H1 (cell line): ENCODE measurements at regions not wholly inside any gene's neighbourhood (a gene's known extent, or its start where the extent isn't known, plus 50 kb on each side); places are given as distances from the start of the nearest gene placed in this dataset.

Experiments
- CTCF ChIA-PET: fragments of 300-600 bp; sonication (Branson Sonifier 250); formaldehyde crosslinking; loops from one replicate; lab custom pipeline; 2021; ENCODE audit not compliant: partially characterized antibody; lab: Charles Lee
- POLR2A ChIA-PET: fragments of 300-600 bp; sonication (Branson Sonifier 250); formaldehyde crosslinking; loops from one replicate; lab custom pipeline; 2021; ENCODE audit warnings: inconsistent platforms; ENCODE audit not compliant: partially characterized antibody; lab: Charles Lee
- DNase-seq, 2 experiments: peaks; one replicate each; pipeline versions ENCODE4 v3.0.0 to v3.0.0-alpha.2; 2010 to 2022; ENCODE audit warnings: low spot score in 2 of 2, low read depth in 1 of 2, mixed read lengths in 1 of 2
- FAIRE-seq: peaks from 2 replicates; lab custom pipeline; 2011; peaks lifted over from hg19 to GRCh38; lab: Jason Lieb, UNC
- H2AFZ ChIP-seq: 2 replicates; pipeline ENCODE4 v1.8.1; 2012; ENCODE audit warnings: low read length, inconsistent platforms
- H2AK5ac ChIP-seq: 2 replicates; pipeline ENCODE4 v1.6.1; 2013; ENCODE audit warnings: low read depth, low read length
- H2BK120ac ChIP-seq: replicated peaks from 2 replicates; pipeline ENCODE3; 2013; ENCODE audit warnings: low read depth, low read length, inconsistent platforms
- H2BK12ac ChIP-seq: 2 replicates; pipeline ENCODE4 v1.6.1; 2013; ENCODE audit warnings: low read depth, low read length
- H2BK15ac ChIP-seq: 2 replicates; pipeline ENCODE4 v1.6.1; 2013; ENCODE audit warnings: low read length
- H2BK20ac ChIP-seq: 2 replicates; pipeline ENCODE4 v1.6.1; 2013; ENCODE audit warnings: low read length
- H2BK5ac ChIP-seq: 2 replicates; pipeline ENCODE4 v1.6.1; 2013; ENCODE audit warnings: low read depth, low read length
- H3K14ac ChIP-seq: 2 replicates; pipeline ENCODE4 v1.6.1; 2013; ENCODE audit warnings: inconsistent platforms; ENCODE audit not compliant: insufficient read length
- H3K18ac ChIP-seq: 2 replicates; pipeline ENCODE4 v1.6.1; 2013; ENCODE audit warnings: low read length; ENCODE audit errors: extremely low read depth
- H3K23ac ChIP-seq: 2 replicates; pipeline ENCODE4 v1.6.1; 2013; ENCODE audit warnings: inconsistent platforms; ENCODE audit not compliant: insufficient read length
- H3K23me2 ChIP-seq: 2 replicates; pipeline ENCODE4 v1.6.1; 2013; ENCODE audit warnings: low read depth, low read length
- H3K27ac ChIP-seq: 2 replicates; pipeline ENCODE4 v1.6.1; 2011; ENCODE audit warnings: low read depth, low read length, inconsistent platforms
- H3K27me3 ChIP-seq, 4 experiments: replicated peaks in 1 of 4; 1 replicate in 1 of 4; 2 replicates in 3 of 4; pipeline versions ENCODE4 v1.6.1 to v1.8.1; 2011 to 2013; ENCODE audit warnings: low read length in 3 of 4, mild to moderate bottlenecking in 3 of 4, inconsistent platforms in 2 of 4, mixed read lengths in 2 of 4, moderate library complexity in 1 of 4; ENCODE audit not compliant: control insufficient read depth in 3 of 4, insufficient read depth in 3 of 4; ENCODE audit errors: extremely low read depth in 1 of 4
- H3K36me3 ChIP-seq, 4 experiments: 2 replicates each; pipeline versions ENCODE4 v1.6.1 to v1.8.1; 2011 to 2013; ENCODE audit warnings: mild to moderate bottlenecking in 4 of 4, low read length in 3 of 4, moderate library complexity in 2 of 4, control low read depth in 1 of 4, inconsistent platforms in 1 of 4; ENCODE audit not compliant: insufficient read depth in 4 of 4, control insufficient read depth in 2 of 4
- H3K4ac ChIP-seq: replicated peaks from 2 replicates; pipeline ENCODE3; 2013; ENCODE audit warnings: low read length, low read depth, mixed read lengths, inconsistent platforms; ENCODE audit not compliant: insufficient read length
- H3K4me1 ChIP-seq, 4 experiments: replicated peaks in 1 of 4; 1 replicate in 1 of 4; 2 replicates in 3 of 4; pipeline versions ENCODE4 v1.6.1 to v1.8.1; 2011 to 2013; ENCODE audit warnings: low read length in 3 of 4, inconsistent platforms in 2 of 4, mixed read lengths in 1 of 4; ENCODE audit not compliant: insufficient read depth in 4 of 4, control insufficient read depth in 3 of 4
- H3K4me2 ChIP-seq, 2 experiments: 2 replicates each; pipeline versions ENCODE4 v1.6.1 to v1.8.1; 2011 to 2013; ENCODE audit warnings: low read depth in 2 of 2, low read length in 2 of 2, control low read depth in 1 of 2, inconsistent platforms in 1 of 2, mild to moderate bottlenecking in 1 of 2; ENCODE audit not compliant: insufficient read depth in 1 of 2
- H3K4me3 ChIP-seq, 4 experiments: fragments of 200-600, 300-600 bp in 1 of 4; sonication (generic), shearing (Covaris generic), sonication (Bioruptor Twin) in 1 of 4; 2 replicates each; pipeline versions ENCODE4 v1.5.1 to v1.8.1; 2011 to 2016; ENCODE audit warnings: low read length in 4 of 4, low read depth in 3 of 4, control low read depth in 2 of 4, inconsistent platforms in 2 of 4, mild to moderate bottlenecking in 2 of 4, mixed read lengths in 1 of 4, moderate library complexity in 1 of 4; ENCODE audit not compliant: insufficient read depth in 2 of 4; ENCODE audit errors: extremely low read depth in 1 of 4
- H3K56ac ChIP-seq: replicated peaks from 2 replicates; pipeline ENCODE3; 2013; ENCODE audit warnings: low read depth, mild to moderate bottlenecking, mixed read lengths, low read length, inconsistent platforms; ENCODE audit not compliant: insufficient read length
- H3K79me1 ChIP-seq: 2 replicates; pipeline ENCODE4 v1.6.1; 2013; ENCODE audit warnings: low read depth, low read length, control low read depth
- H3K79me2 ChIP-seq, 2 experiments: 2 replicates each; pipeline versions ENCODE4 v1.6.1 to v1.8.1; 2012 to 2013; ENCODE audit warnings: low read length in 2 of 2, mild to moderate bottlenecking in 2 of 2, inconsistent platforms in 1 of 2; ENCODE audit not compliant: insufficient read depth in 2 of 2, control insufficient read depth in 1 of 2
- H3K9ac ChIP-seq, 4 experiments: replicated peaks in 1 of 4; 1 replicate in 1 of 4; 2 replicates in 3 of 4; pipeline versions ENCODE4 v1.6.1 to v1.8.1; 2011 to 2013; ENCODE audit warnings: low read depth in 3 of 4, low read length in 3 of 4, control low read depth in 2 of 4, mild to moderate bottlenecking in 2 of 4, moderate library complexity in 2 of 4, inconsistent platforms in 1 of 4; ENCODE audit errors: extremely low read depth in 1 of 4
- H3K9me3 ChIP-seq, 2 experiments: 2 replicates each; pipeline versions ENCODE4 v1.6.1 to v1.8.1; 2012 to 2013; ENCODE audit warnings: mild to moderate bottlenecking in 2 of 2, moderate library complexity in 2 of 2, control low read depth in 1 of 2, inconsistent platforms in 1 of 2, low read depth in 1 of 2, low read length in 1 of 2, mixed read lengths in 1 of 2; ENCODE audit not compliant: insufficient read depth in 2 of 2
- H4K20me1 ChIP-seq, 2 experiments: replicated peaks in 1 of 2; 2 replicates each; pipeline versions ENCODE3 to v1.8.1; 2011 to 2013; ENCODE audit warnings: inconsistent platforms in 2 of 2, low read length in 2 of 2, mild to moderate bottlenecking in 1 of 2; ENCODE audit not compliant: insufficient read depth in 2 of 2, control insufficient read depth in 1 of 2
- H4K5ac ChIP-seq: 2 replicates; pipeline ENCODE4 v1.6.1; 2013; ENCODE audit warnings: low read length, low read depth, mixed read lengths, inconsistent platforms; ENCODE audit not compliant: insufficient read length
- H4K8ac ChIP-seq: 2 replicates; pipeline ENCODE4 v1.8.0; 2013; ENCODE audit warnings: mild to moderate bottlenecking, moderate library complexity, low read length, inconsistent platforms; ENCODE audit not compliant: insufficient read depth; ENCODE audit errors: extremely low read depth
- H4K91ac ChIP-seq: replicated peaks from 2 replicates; pipeline ENCODE3; 2013; ENCODE audit warnings: low read length, mixed read lengths, inconsistent platforms; ENCODE audit not compliant: insufficient read length
- HDAC2 ChIP-seq, 2 experiments: fragments of 300-600 bp in 1 of 2; sonication (generic) in 1 of 2; IDR thresholded peaks; 2 replicates each; pipeline ENCODE4 v1.6.1; 2011 to 2012; ENCODE audit warnings: low read depth in 2 of 2, low read length in 2 of 2, mild to moderate bottlenecking in 2 of 2, moderate library complexity in 2 of 2, borderline replicate concordance in 1 of 2, inconsistent platforms in 1 of 2
- POLR2AphosphoS5 ChIP-seq: IDR thresholded peaks from 2 replicates; pipeline ENCODE4 v1.6.1; 2011; ENCODE audit warnings: low read depth, low read length
- SIX5 ChIP-seq: IDR thresholded peaks from 2 replicates; pipeline ENCODE4 v1.6.1; 2011; ENCODE audit warnings: mild to moderate bottlenecking, low read depth, low read length
- ZNF274 ChIP-seq: IDR thresholded peaks from 2 replicates; pipeline ENCODE4 v1.7.0; 2012; ENCODE audit warnings: low read length, borderline replicate concordance; ENCODE audit errors: extremely low read depth
- WGBS, 2 experiments: shearing (Covaris generic) in 1 of 2; methylation state at CpG; one replicate each; pipeline versions ENCODE4 v1.1.6 to v1.1.7; 2013 to 2015; ENCODE audit warnings: low lambda C conversion rate in 2 of 2, mixed read lengths in 2 of 2, inconsistent platforms in 1 of 2, low coverage in 1 of 2, missing lambda C conversion rate in 1 of 2; ENCODE audit not compliant: insufficient replicate concordance in 2 of 2, insufficient coverage in 1 of 2, insufficient read length in 1 of 2; ENCODE audit errors: extremely low coverage in 1 of 2, missing lambda C conversion rate in 1 of 2; 5-methylcytosine and 5-hydroxymethylcytosine counted together

GRCh38 chr2:222804351-222804750, 56.5 kb upstream of the ACSL3 start:
- Histone ChIP-seq H3K23me2 (no peaks in the 10 kb centered on the region), H3K56ac (no peak overlapping the region), H3K79me1 (no peaks in the 10 kb centered on the region), H2BK12ac (no peak overlapping the region), H4K91ac (no peak overlapping the region), H3K9ac (no peak overlapping the region), H3K23ac (no peak overlapping the region), H3K4ac (no peak overlapping the region), H3K14ac (no peak overlapping the region), H2BK20ac (no peak overlapping the region), H3K4me2 (no peak overlapping the region), H4K8ac (no peak overlapping the region), H4K20me1 (no peaks in the 10 kb centered on the region), H3K79me2 (no peaks in the 10 kb centered on the region), H3K4me3 (no peak overlapping the region), H3K27me3 (no peaks in the 10 kb centered on the region), H3K36me3 (no peaks in the 10 kb centered on the region), H3K27ac (no peak overlapping the region), H4K5ac (no peak overlapping the region), H2BK5ac (no peak overlapping the region), H2BK120ac (no peak overlapping the region), H3K18ac (no peak overlapping the region), H3K9me3 (no peaks in the 10 kb centered on the region), H2AFZ (no peak overlapping the region), H2AK5ac (no peak overlapping the region), H2BK15ac (no peak overlapping the region), H3K4me1 (no peaks in the 10 kb centered on the region)
- DNase-seq: no peak
- WGBS, 2 experiments: 88% methylated on average over 2 of the region's 2 CpGs; no CpG with 5 or more reads in 1 of the 2 experiments
- FAIRE-seq: no peak
- TF ChIP-seq ZNF274 (no peak), HDAC2 (IDR thresholded peaks at IDR 0.05; ENCODE audit: borderline replicate concordance in 1 of 2, low read depth in 2 of 2, low read length in 2 of 2) (no peak), POLR2AphosphoS5 (no peak), SIX5 (no peak)
- POLR2A ChIA-PET: no interaction called here
- CTCF ChIA-PET: interaction anchor here (1.4 kb wide), 1 partner anchor 99 kb away, joined by 3 read pairs; no protein-coding TSS in a partner anchor
